ENCODE measurements at regions not wholly inside any gene's neighbourhood (a gene's known extent, or its start where the extent isn't known, plus 50 kb on each side); places are given as distances from the start of the nearest gene placed in this dataset.

GRCh38 chr2:239853121-239853520, 172.0 kb downstream of the NDUFA10 start:
- TF ChIP-seq CTCF (IDR thresholded peaks at IDR 0.05) (no peak), POLR2AphosphoS5 (IDR thresholded peaks at IDR 0.05) (no peak), POLR2A (IDR thresholded peaks at IDR 0.05) (no peak)
